SK-N-SH (cell line): ENCODE measurements at regions not wholly inside any gene's neighbourhood (a gene's known extent, or its start where the extent isn't known, plus 50 kb on each side); places are given as distances from the start of the nearest gene placed in this dataset.

Experiments
- CHD2 ChIP-seq: fragments of 150-350 bp; IDR thresholded peaks from 2 replicates; pipeline ENCODE4 v1.6.1; 2018; ENCODE audit warnings: low read length; ENCODE audit not compliant: partially characterized antibody
- CTCF ChIP-seq: fragments of 200-600 bp; sonication (generic); IDR thresholded peaks from 2 replicates; pipeline ENCODE4 v1.6.1; 2017; ENCODE audit warnings: antibody characterized with exemption, mild to moderate bottlenecking, moderate library complexity
- FOXM1 ChIP-seq: IDR thresholded peaks from 2 replicates; pipeline ENCODE4 v1.4.0; 2012; ENCODE audit warnings: low read depth, mild to moderate bottlenecking
- JUND ChIP-seq: IDR thresholded peaks from 2 replicates; pipeline ENCODE4 v1.4.0; 2012
- MAX ChIP-seq: IDR thresholded peaks from 2 replicates; pipeline ENCODE4 v1.4.0; 2012; ENCODE audit warnings: low read depth
- POLR2AphosphoS5 ChIP-seq: IDR thresholded peaks from 2 replicates; pipeline ENCODE4 v1.6.1; 2012; ENCODE audit warnings: low read depth, low read length
- TEAD4 ChIP-seq: IDR thresholded peaks from 2 replicates; pipeline ENCODE4 v1.4.0; 2012; ENCODE audit warnings: mild to moderate bottlenecking, borderline replicate concordance; ENCODE audit not compliant: insufficient read depth

- TF ChIP-seq JUND (no peak), TEAD4 (no peak), CTCF (no peak), MAX (no peak), FOXM1 (no peak), CHD2 (no peak), POLR2AphosphoS5 (no peak)
Measured at GRCh38 chr2:147548451-147548850, 296.4 kb upstream of the ACVR2A start.
